ENCODE measurements at regions not wholly inside any gene's neighbourhood (a gene's known extent, or its start where the extent isn't known, plus 50 kb on each side); places are given as distances from the start of the nearest gene placed in this dataset.

- Histone ChIP-seq H3K79me2 (ENCODE audit: control insufficient read depth, insufficient read depth, low read length) (no peaks in the 10 kb centered on the region), H2AFZ (ENCODE audit: low read depth, low read length) (no peak overlapping the region), H3K36me3 (ENCODE audit: control insufficient read depth in 2 of 2, extremely low read depth in 1 of 2, insufficient read depth in 2 of 2, low read length in 2 of 2) (no peaks in the 10 kb centered on the region), H3K27ac (ENCODE audit: insufficient read depth, low read depth, low read length) (no peak overlapping the region), H3K9me3 (replicated peaks; ENCODE audit: control insufficient read depth, insufficient read depth, low read length) (peaks cover 9% of the 10 kb centered on the region), H4K20me1 (replicated peaks; ENCODE audit: control insufficient read depth, extremely low read depth, insufficient read depth, low read length) (no peaks in the 10 kb centered on the region), H3K9me1 (replicated peaks; ENCODE audit: control insufficient read depth, extremely low read depth, insufficient read depth, low read length) (no peaks in the 10 kb centered on the region), H3K4me3 (replicated peaks in 1 of 3; ENCODE audit: insufficient read depth in 1 of 3, low read depth in 1 of 3, low read length in 3 of 3) (no peak overlapping the region), H3K4me1 (ENCODE audit: control insufficient read depth, extremely low read depth, insufficient read depth, low read length) (no peaks in the 10 kb centered on the region), H3K9ac (replicated peaks; ENCODE audit: extremely low read depth, insufficient read depth, low read length) (no peak overlapping the region), H3K4me2 (ENCODE audit: insufficient read depth, low read length) (no peak overlapping the region), H3K27me3 (ENCODE audit: control insufficient read depth in 2 of 2, insufficient read depth in 2 of 2, low read length in 2 of 2) (no peaks in the 10 kb centered on the region)
- CTCF ChIA-PET = no interaction called here
- TF ChIP-seq MYC (IDR thresholded peaks at IDR 0.05; ENCODE audit: low read depth, low read length) = no peak
- TF ChIP-seq JUN (IDR thresholded peaks at IDR 0.05; ENCODE audit: borderline replicate concordance, insufficient read depth, insufficient read length, low read depth) = no peak
- no peak for TF ChIP-seq EZH2 (IDR thresholded peaks at IDR 0.05; ENCODE audit: borderline replicate concordance, low read depth, low read length, severe bottlenecking)
- no peak for TF ChIP-seq POLR2A (IDR thresholded peaks at IDR 0.05; ENCODE audit: low read depth, low read length)
- no peak for TF ChIP-seq GATA2 (IDR thresholded peaks at IDR 0.05; ENCODE audit: insufficient read depth, insufficient read length, low read depth, low read length)
- TF ChIP-seq POLR2AphosphoS5 (IDR thresholded peaks at IDR 0.05; ENCODE audit: insufficient read depth, low read depth, low read length) = no peak
- TF ChIP-seq, protein P1, sequence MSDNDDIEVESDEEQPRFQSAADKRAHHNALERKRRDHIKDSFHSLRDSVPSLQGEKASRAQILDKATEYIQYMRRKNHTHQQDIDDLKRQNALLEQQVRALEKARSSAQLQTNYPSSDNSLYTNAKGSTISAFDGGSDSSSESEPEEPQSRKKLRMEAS (IDR thresholded peaks at IDR 0.05; ENCODE audit: insufficient read depth, insufficient read length) = no peak
- TF ChIP-seq CTCF (IDR thresholded peaks at IDR 0.05; ENCODE audit: extremely low read depth in 1 of 2, insufficient read depth in 1 of 2, low read depth in 1 of 2, low read length in 2 of 2) = no peak
- TF ChIP-seq FOS (IDR thresholded peaks at IDR 0.05; ENCODE audit: borderline replicate concordance, insufficient read depth, low read length) = no peak
- FAIRE-seq = no peak
- no TSS peak for BruUV-seq (replicated peaks)
- intact Hi-C loops (cut with micrococcal nuclease) = no loop called here
- dilution Hi-C loops (cut with MboI; ENCODE audit: extremely low pct_ligation_motif_present, low sequenced_read_pairs) = no loop called here
- POLR2A ChIA-PET = no interaction called here
- no peak for DNase-seq (ENCODE audit: low read depth, low spot score)
Observed at GRCh38 chr22:34781681-34782080, 284.3 kb upstream of the ISX start.

All from endothelial cell of umbilical vein (primary cell).